CD4-positive, alpha-beta T cell treated with Interferon alpha-2 for 1 hour (primary cell): ENCODE measurements at regions not wholly inside any gene's neighbourhood (a gene's known extent, or its start where the extent isn't known, plus 50 kb on each side); places are given as distances from the start of the nearest gene placed in this dataset.

Source experiments
- DNase-seq, 2 donors: peaks; one replicate each; pipeline ENCODE4 v3.0.0-alpha.2; 2020 to 2022

GRCh38 chr10:118102121-118102520 is 55.4 kb upstream of the RAB11FIP2 start:
- no peak for DNase-seq

DNA sequence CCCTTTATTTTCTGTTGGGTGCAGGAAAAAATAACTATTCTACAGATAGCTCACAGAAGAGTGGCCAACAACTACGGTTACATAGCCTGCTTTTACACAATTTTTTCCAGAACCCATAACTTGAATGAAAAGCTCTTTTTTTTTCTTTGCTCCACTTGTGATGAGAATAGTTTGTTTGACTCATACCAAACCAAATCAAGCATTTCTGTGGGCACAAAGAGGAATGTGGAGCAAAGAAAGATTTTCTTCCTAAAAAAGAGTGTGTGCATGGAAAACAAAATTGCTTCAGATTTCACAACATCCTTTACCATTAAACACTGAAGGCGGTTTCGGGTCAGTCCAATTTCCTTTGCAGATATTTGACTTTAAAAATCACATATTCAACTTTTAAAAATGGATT is 54.8 kb upstream of the RAB11FIP2 start:
- no peak for DNase-seq
